Mucosa of rectum (tissue), 2 donors: ENCODE measurements at regions not wholly inside any gene's neighbourhood (a gene's known extent, or its start where the extent isn't known, plus 50 kb on each side); places are given as distances from the start of the nearest gene placed in this dataset.

Source experiments
- H3K27ac ChIP-seq, 2 donors: one replicate each; pipeline ENCODE4 v1.7.0; 2013; ENCODE audit warnings: inconsistent platforms in 2 of 2, low read depth in 2 of 2, low read length in 2 of 2
- H3K27me3 ChIP-seq, 2 donors: one replicate each; pipeline ENCODE4 v1.7.0; 2013; ENCODE audit warnings: low read length in 2 of 2; ENCODE audit not compliant: control insufficient read depth in 2 of 2, insufficient read depth in 2 of 2
- H3K36me3 ChIP-seq, 2 donors: one replicate each; pipeline ENCODE4 v1.7.0; 2013; ENCODE audit warnings: low read length in 2 of 2; ENCODE audit not compliant: control insufficient read depth in 2 of 2, insufficient read depth in 2 of 2
- H3K4me1 ChIP-seq, 2 donors: one replicate each; pipeline ENCODE4 v1.7.0; 2013; ENCODE audit warnings: low read length in 2 of 2, mild to moderate bottlenecking in 1 of 2; ENCODE audit not compliant: control insufficient read depth in 2 of 2, insufficient read depth in 2 of 2
- H3K4me3 ChIP-seq, 2 donors: one replicate each; pipeline ENCODE4 v1.7.0; 2013; ENCODE audit warnings: low read length in 2 of 2
- H3K9ac ChIP-seq, 2 donors: one replicate each; pipeline ENCODE4 v1.7.0; 2013; ENCODE audit warnings: low read length in 2 of 2, low read depth in 1 of 2, mild to moderate bottlenecking in 1 of 2
- H3K9me3 ChIP-seq, 2 donors: one replicate each; pipeline ENCODE4 v1.7.0; 2013; ENCODE audit warnings: low read length in 2 of 2; ENCODE audit not compliant: control insufficient read depth in 2 of 2
- donor health status: healthy.
- donor health status: Normal muscosa, but diverticular disease.

- Histone ChIP-seq H3K36me3 (no peaks in the 10 kb centered on the region), H3K4me1 (no peaks in the 10 kb centered on the region), H3K9me3 (no peaks in the 10 kb centered on the region), H3K4me3 (no peak overlapping the region), H3K27ac (no peak overlapping the region), H3K27me3 (no peaks in the 10 kb centered on the region), H3K9ac (no peak overlapping the region)
These were observed 134.8 kb upstream of the RGMA start for GRCh38 chr15:93223803-93224202.

- Histone ChIP-seq H3K27ac (no peak overlapping the region), H3K9ac (no peak overlapping the region), H3K27me3 (no peaks in the 10 kb centered on the region), H3K4me1 (no peaks in the 10 kb centered on the region), H3K4me3 (no peak overlapping the region), H3K9me3 (no peaks in the 10 kb centered on the region), H3K36me3 (no peaks in the 10 kb centered on the region)
These were observed 132.7 kb upstream of the RGMA start for GRCh38 chr15:93221759-93222158.

GRCh38 chr15:93219859-93220420 lies 130.9 kb upstream of the RGMA start:
- H3K27me3 ChIP-seq = no peaks in the 10 kb centered on the region
- H3K4me1 ChIP-seq = no peaks in the 10 kb centered on the region
- H3K9me3 ChIP-seq = no peaks in the 10 kb centered on the region
- H3K9ac ChIP-seq = no peak overlapping the region
- no peaks in the 10 kb centered on the region for H3K36me3 ChIP-seq
- no peak overlapping the region for H3K27ac ChIP-seq
- no peak overlapping the region for H3K4me3 ChIP-seq

GRCh38 chr15:93217343-93217742 lies 128.3 kb upstream of the RGMA start:
- Histone ChIP-seq H3K9me3 (no peaks in the 10 kb centered on the region), H3K27me3 (no peaks in the 10 kb centered on the region), H3K27ac (no peak overlapping the region), H3K9ac (no peak overlapping the region), H3K4me1 (no peaks in the 10 kb centered on the region), H3K4me3 (no peak overlapping the region), H3K36me3 (no peaks in the 10 kb centered on the region)

GRCh38 chr15:93214106-93214505 lies 125.1 kb upstream of the RGMA start:
- Histone ChIP-seq H3K4me1 (no peaks in the 10 kb centered on the region), H3K9me3 (no peaks in the 10 kb centered on the region), H3K4me3 (no peak overlapping the region), H3K27ac (no peak overlapping the region), H3K36me3 (no peaks in the 10 kb centered on the region), H3K9ac (no peak overlapping the region), H3K27me3 (no peaks in the 10 kb centered on the region)

GRCh38 chr15:93213281-93213680 lies 124.3 kb upstream of the RGMA start:
- Histone ChIP-seq H3K9me3 (no peaks in the 10 kb centered on the region), H3K4me1 (no peaks in the 10 kb centered on the region)

GRCh38 chr15:93212578-93212977 lies 123.6 kb upstream of the RGMA start:
- no peak overlapping the region for H3K9ac ChIP-seq
- no peaks in the 10 kb centered on the region for H3K4me1 ChIP-seq
- H3K4me3 ChIP-seq = no peak overlapping the region
- no peaks in the 10 kb centered on the region for H3K36me3 ChIP-seq
- no peaks in the 10 kb centered on the region for H3K27me3 ChIP-seq
- H3K9me3 ChIP-seq = no peaks in the 10 kb centered on the region
- H3K27ac ChIP-seq = no peak overlapping the region

More at GRCh38 chr15:93213281-93213680, 124.3 kb upstream of the RGMA start:
- H3K36me3 ChIP-seq = no peaks in the 10 kb centered on the region
- H3K4me3 ChIP-seq = no peak overlapping the region
- no peaks in the 10 kb centered on the region for H3K27me3 ChIP-seq
- no peak overlapping the region for H3K27ac ChIP-seq
- no peak overlapping the region for H3K9ac ChIP-seq

- Histone ChIP-seq H3K27ac (no peak overlapping the region), H3K4me1 (no peaks in the 10 kb centered on the region), H3K27me3 (no peaks in the 10 kb centered on the region), H3K4me3 (no peak overlapping the region), H3K9ac (no peak overlapping the region), H3K9me3 (no peaks in the 10 kb centered on the region), H3K36me3 (no peaks in the 10 kb centered on the region)
These were observed 122.0 kb upstream of the RGMA start for GRCh38 chr15:93210995-93211394.

GRCh38 chr15:93209690-93210445 lies 120.9 kb upstream of the RGMA start:
- Histone ChIP-seq H3K36me3 (no peaks in the 10 kb centered on the region), H3K27me3 (no peaks in the 10 kb centered on the region), H3K9me3 (no peaks in the 10 kb centered on the region), H3K4me3 (no peak overlapping the region), H3K9ac (no peak overlapping the region), H3K27ac (no peak overlapping the region), H3K4me1 (no peaks in the 10 kb centered on the region)

- no peak overlapping the region for H3K9ac ChIP-seq
- no peaks in the 10 kb centered on the region for H3K27me3 ChIP-seq
- no peaks in the 10 kb centered on the region for H3K36me3 ChIP-seq
- H3K27ac ChIP-seq = no peak overlapping the region
- H3K4me1 ChIP-seq = no peaks in the 10 kb centered on the region
- no peak overlapping the region for H3K4me3 ChIP-seq
- H3K9me3 ChIP-seq = no peaks in the 10 kb centered on the region
These were observed 117.9 kb upstream of the RGMA start for GRCh38 chr15:93206893-93207292.
